H1 (cell line): ENCODE measurements at regions not wholly inside any gene's neighbourhood (a gene's known extent, or its start where the extent isn't known, plus 50 kb on each side); places are given as distances from the start of the nearest gene placed in this dataset.

Source experiments
- RXRA ChIP-seq: IDR thresholded peaks from 2 replicates; pipeline ENCODE4 v1.6.1; 2011; ENCODE audit warnings: low read depth, mild to moderate bottlenecking, low read length, moderate library complexity; ENCODE audit not compliant: insufficient read depth

GRCh38 chr14:30108975-30109700, 181.5 kb upstream of the PRKD1 start (continued):
- no peak for TF ChIP-seq RXRA
- TF ChIP-seq, all 59 proteins: peak for 0
